ENCODE measurements at regions not wholly inside any gene's neighbourhood (a gene's known extent, or its start where the extent isn't known, plus 50 kb on each side); places are given as distances from the start of the nearest gene placed in this dataset.

DNA sequence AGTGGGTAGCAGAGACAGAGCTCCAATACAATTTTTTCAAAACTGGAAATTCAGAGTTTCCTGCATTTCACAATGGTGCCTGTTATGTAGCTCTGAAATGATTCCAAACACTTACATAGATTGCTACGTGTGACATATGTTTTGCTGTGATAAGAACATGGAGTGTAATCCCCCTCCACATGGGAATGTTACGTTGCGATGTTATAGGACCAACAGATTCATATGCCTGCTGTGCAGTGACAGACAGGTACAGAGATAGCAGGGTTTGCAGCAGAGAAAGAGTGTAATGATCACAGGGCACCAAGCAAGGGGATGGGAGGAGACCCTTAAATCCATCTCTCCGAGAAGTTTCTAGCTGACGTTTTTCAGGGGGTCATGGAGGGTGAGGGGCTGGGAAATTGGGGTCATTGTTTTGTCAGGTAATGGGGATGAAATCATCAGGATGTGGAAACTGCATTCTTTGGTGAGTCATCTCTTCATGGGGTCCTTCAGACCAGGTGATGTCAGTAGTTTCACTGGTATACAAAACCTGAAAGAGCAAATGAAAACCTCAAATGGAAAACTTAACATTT is 76.6 kb upstream of the OSBPL8 start:
- TF ChIP-seq CTCF (IDR thresholded peaks at IDR 0.05; ENCODE audit: low read depth, low read length) = no peak
- no peak for TF ChIP-seq POLR2A (IDR thresholded peaks at IDR 0.05; ENCODE audit: extremely low read depth, insufficient read length)
